ENCODE measurements at regions not wholly inside any gene's neighbourhood (a gene's known extent, or its start where the extent isn't known, plus 50 kb on each side); places are given as distances from the start of the nearest gene placed in this dataset.

DNA sequence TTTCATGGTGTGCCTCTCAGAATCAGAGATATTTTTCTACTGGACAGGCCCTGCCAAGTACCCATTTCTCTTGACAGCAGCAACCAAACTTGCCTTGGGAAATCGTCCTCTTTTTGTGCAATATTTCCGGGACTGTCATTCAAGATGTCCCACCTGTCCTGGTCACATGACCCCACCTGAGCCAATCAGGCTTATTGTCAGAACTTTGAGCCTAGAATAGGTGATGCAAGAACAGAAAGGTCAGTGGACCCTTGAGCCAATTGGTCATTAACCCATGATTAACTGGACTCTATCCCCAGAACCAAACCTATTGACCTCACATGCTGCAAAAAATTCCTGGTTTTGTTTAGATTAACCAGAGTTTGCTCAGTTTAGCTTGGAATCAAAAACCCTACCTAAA, 108.3 kb upstream of the TOP1 start:
- TF ChIP-seq, protein P1, sequence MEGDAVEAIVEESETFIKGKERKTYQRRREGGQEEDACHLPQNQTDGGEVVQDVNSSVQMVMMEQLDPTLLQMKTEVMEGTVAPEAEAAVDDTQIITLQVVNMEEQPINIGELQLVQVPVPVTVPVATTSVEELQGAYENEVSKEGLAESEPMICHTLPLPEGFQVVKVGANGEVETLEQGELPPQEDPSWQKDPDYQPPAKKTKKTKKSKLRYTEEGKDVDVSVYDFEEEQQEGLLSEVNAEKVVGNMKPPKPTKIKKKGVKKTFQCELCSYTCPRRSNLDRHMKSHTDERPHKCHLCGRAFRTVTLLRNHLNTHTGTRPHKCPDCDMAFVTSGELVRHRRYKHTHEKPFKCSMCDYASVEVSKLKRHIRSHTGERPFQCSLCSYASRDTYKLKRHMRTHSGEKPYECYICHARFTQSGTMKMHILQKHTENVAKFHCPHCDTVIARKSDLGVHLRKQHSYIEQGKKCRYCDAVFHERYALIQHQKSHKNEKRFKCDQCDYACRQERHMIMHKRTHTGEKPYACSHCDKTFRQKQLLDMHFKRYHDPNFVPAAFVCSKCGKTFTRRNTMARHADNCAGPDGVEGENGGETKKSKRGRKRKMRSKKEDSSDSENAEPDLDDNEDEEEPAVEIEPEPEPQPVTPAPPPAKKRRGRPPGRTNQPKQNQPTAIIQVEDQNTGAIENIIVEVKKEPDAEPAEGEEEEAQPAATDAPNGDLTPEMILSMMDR (IDR thresholded peaks at IDR 0.05): no peak
- TF ChIP-seq TCF7L2 (IDR thresholded peaks at IDR 0.05; ENCODE audit: low read depth, low read length) (no peak), POLR2AphosphoS5 (IDR thresholded peaks at IDR 0.05; ENCODE audit: low read depth, low read length) (no peak)
- TF ChIP-seq, protein P2, sequence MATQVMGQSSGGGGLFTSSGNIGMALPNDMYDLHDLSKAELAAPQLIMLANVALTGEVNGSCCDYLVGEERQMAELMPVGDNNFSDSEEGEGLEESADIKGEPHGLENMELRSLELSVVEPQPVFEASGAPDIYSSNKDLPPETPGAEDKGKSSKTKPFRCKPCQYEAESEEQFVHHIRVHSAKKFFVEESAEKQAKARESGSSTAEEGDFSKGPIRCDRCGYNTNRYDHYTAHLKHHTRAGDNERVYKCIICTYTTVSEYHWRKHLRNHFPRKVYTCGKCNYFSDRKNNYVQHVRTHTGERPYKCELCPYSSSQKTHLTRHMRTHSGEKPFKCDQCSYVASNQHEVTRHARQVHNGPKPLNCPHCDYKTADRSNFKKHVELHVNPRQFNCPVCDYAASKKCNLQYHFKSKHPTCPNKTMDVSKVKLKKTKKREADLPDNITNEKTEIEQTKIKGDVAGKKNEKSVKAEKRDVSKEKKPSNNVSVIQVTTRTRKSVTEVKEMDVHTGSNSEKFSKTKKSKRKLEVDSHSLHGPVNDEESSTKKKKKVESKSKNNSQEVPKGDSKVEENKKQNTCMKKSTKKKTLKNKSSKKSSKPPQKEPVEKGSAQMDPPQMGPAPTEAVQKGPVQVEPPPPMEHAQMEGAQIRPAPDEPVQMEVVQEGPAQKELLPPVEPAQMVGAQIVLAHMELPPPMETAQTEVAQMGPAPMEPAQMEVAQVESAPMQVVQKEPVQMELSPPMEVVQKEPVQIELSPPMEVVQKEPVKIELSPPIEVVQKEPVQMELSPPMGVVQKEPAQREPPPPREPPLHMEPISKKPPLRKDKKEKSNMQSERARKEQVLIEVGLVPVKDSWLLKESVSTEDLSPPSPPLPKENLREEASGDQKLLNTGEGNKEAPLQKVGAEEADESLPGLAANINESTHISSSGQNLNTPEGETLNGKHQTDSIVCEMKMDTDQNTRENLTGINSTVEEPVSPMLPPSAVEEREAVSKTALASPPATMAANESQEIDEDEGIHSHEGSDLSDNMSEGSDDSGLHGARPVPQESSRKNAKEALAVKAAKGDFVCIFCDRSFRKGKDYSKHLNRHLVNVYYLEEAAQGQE (IDR thresholded peaks at IDR 0.05; ENCODE audit: insufficient read depth in 1 of 2, low read depth in 2 of 2, low read length in 1 of 2): no peak

Data from Panc1 (cell line).